ENCODE measurements at regions not wholly inside any gene's neighbourhood (a gene's known extent, or its start where the extent isn't known, plus 50 kb on each side); places are given as distances from the start of the nearest gene placed in this dataset.
"Not testable (repeated sequence)": the region's sequence is repeated elsewhere in the genome, so short reads cannot be mapped to it uniquely, and the experiment has no call there.

GRCh38 chr17:27368980-27369379, 75.1 kb downstream of the WSB1 start:
- Histone ChIP-seq H4K20me1 (ENCODE audit: insufficient read depth, low read length) (no peaks in the 10 kb centered on the region), H3K27me3 (ENCODE audit: insufficient read depth, low read length, poor library complexity) (peaks cover 2% of the 10 kb centered on the region), H3K9me3 (ENCODE audit: insufficient read depth, low read length, severe bottlenecking) (no peaks in the 10 kb centered on the region), H3K4me1 (ENCODE audit: insufficient read depth, low read length) (no peaks in the 10 kb centered on the region), H3K9ac (ENCODE audit: low read depth, low read length) (no peak overlapping the region), H3K4me3 (ENCODE audit: low read depth in 1 of 2, low read length in 2 of 2) (no peak overlapping the region), H3K4me2 (ENCODE audit: insufficient read depth, low read length) (no peak overlapping the region), H3K79me2 (ENCODE audit: insufficient read depth, low read length) (no peaks in the 10 kb centered on the region), H3K36me3 (ENCODE audit: insufficient read depth, low read length) (no peaks in the 10 kb centered on the region), H3K27ac (ENCODE audit: low read length) (no peak overlapping the region), H2AFZ (ENCODE audit: low read depth, low read length) (no peak overlapping the region)
- no peak for TF ChIP-seq CTCF (IDR thresholded peaks at IDR 0.05; ENCODE audit: borderline replicate concordance, extremely low read depth, low read length, poor library complexity, severe bottlenecking)
- TF ChIP-seq EZH2 (IDR thresholded peaks at IDR 0.05; ENCODE audit: borderline replicate concordance, low read depth, low read length, severe bottlenecking) = no peak
- no peak for DNase-seq
- no peak for ATAC-seq (ENCODE audit: insufficient read depth, low read depth)

- Histone ChIP-seq H3K9me3 (ENCODE audit: insufficient read depth, low read length, severe bottlenecking) (no peaks in the 10 kb centered on the region), H3K4me2 (ENCODE audit: insufficient read depth, low read length) (no peak overlapping the region), H3K27me3 (ENCODE audit: insufficient read depth, low read length, poor library complexity) (no peaks in the 10 kb centered on the region), H3K4me3 (ENCODE audit: low read depth in 1 of 2, low read length in 2 of 2) (no peak overlapping the region), H3K79me2 (ENCODE audit: insufficient read depth, low read length) (no peaks in the 10 kb centered on the region), H3K4me1 (ENCODE audit: insufficient read depth, low read length) (no peaks in the 10 kb centered on the region), H3K27ac (ENCODE audit: low read length) (no peak overlapping the region), H4K20me1 (ENCODE audit: insufficient read depth, low read length) (no peaks in the 10 kb centered on the region), H3K9ac (ENCODE audit: low read depth, low read length) (no peak overlapping the region), H2AFZ (ENCODE audit: low read depth, low read length) (no peak overlapping the region), H3K36me3 (ENCODE audit: insufficient read depth, low read length) (no peaks in the 10 kb centered on the region)
- DNase-seq (no peak), ATAC-seq (ENCODE audit: insufficient read depth, low read depth) (no peak)
- TF ChIP-seq CTCF (IDR thresholded peaks at IDR 0.05; ENCODE audit: borderline replicate concordance, extremely low read depth, low read length, poor library complexity, severe bottlenecking) = no peak
- no peak for TF ChIP-seq EZH2 (IDR thresholded peaks at IDR 0.05; ENCODE audit: borderline replicate concordance, low read depth, low read length, severe bottlenecking)
Observed at GRCh38 chr17:27370776-27371175, 76.9 kb downstream of the WSB1 start.

- not testable (repeated sequence) for H2AFZ ChIP-seq (ENCODE audit: low read depth, low read length); H3K36me3 ChIP-seq (ENCODE audit: insufficient read depth, low read length); H3K4me1 ChIP-seq (ENCODE audit: insufficient read depth, low read length); H3K79me2 ChIP-seq (ENCODE audit: insufficient read depth, low read length); H3K27me3 ChIP-seq (ENCODE audit: insufficient read depth, low read length, poor library complexity); H3K27ac ChIP-seq (ENCODE audit: low read length); ATAC-seq (ENCODE audit: insufficient read depth, low read depth); DNase-seq; H4K20me1 ChIP-seq (ENCODE audit: insufficient read depth, low read length); H3K9ac ChIP-seq (ENCODE audit: low read depth, low read length); H3K4me2 ChIP-seq (ENCODE audit: insufficient read depth, low read length); H3K4me3 ChIP-seq (ENCODE audit: low read depth in 1 of 2, low read length in 2 of 2); H3K9me3 ChIP-seq (ENCODE audit: insufficient read depth, low read length, severe bottlenecking)
Observed at GRCh38 chr17:27373695-27374094, 79.8 kb downstream of the WSB1 start.

GRCh38 chr17:27376637-27377547, 79.4 kb upstream of the KSR1 start:
- H2AFZ ChIP-seq (ENCODE audit: low read depth, low read length) = no peak overlapping the region
- H3K27me3 ChIP-seq (ENCODE audit: insufficient read depth, low read length, poor library complexity) = no peaks in the 10 kb centered on the region
- no peaks in the 10 kb centered on the region for H3K79me2 ChIP-seq (ENCODE audit: insufficient read depth, low read length)
- no peak overlapping the region for H3K27ac ChIP-seq (ENCODE audit: low read length)
- DNase-seq = no peak
- H3K4me1 ChIP-seq (ENCODE audit: insufficient read depth, low read length) = no peaks in the 10 kb centered on the region
- H4K20me1 ChIP-seq (ENCODE audit: insufficient read depth, low read length) = no peaks in the 10 kb centered on the region
- no peaks in the 10 kb centered on the region for H3K9me3 ChIP-seq (ENCODE audit: insufficient read depth, low read length, severe bottlenecking)
- H3K36me3 ChIP-seq (ENCODE audit: insufficient read depth, low read length) = no peaks in the 10 kb centered on the region
- ATAC-seq (ENCODE audit: insufficient read depth, low read depth) = no peak
- no peak for TF ChIP-seq CTCF (IDR thresholded peaks at IDR 0.05; ENCODE audit: borderline replicate concordance, extremely low read depth, low read length, poor library complexity, severe bottlenecking)
- TF ChIP-seq EZH2 (IDR thresholded peaks at IDR 0.05; ENCODE audit: borderline replicate concordance, low read depth, low read length, severe bottlenecking) = no peak
- no peak overlapping the region for H3K9ac ChIP-seq (ENCODE audit: low read depth, low read length)
- no peak overlapping the region for H3K4me2 ChIP-seq (ENCODE audit: insufficient read depth, low read length)
- no peak overlapping the region for H3K4me3 ChIP-seq (ENCODE audit: low read depth in 1 of 2, low read length in 2 of 2)

All from DND-41 (cell line).